ENCODE measurements at regions not wholly inside any gene's neighbourhood (a gene's known extent, or its start where the extent isn't known, plus 50 kb on each side); places are given as distances from the start of the nearest gene placed in this dataset.

- no peak for TF ChIP-seq CTCF (conservative IDR thresholded peaks at IDR 0.05)
- TF ChIP-seq ZFX (IDR thresholded peaks at IDR 0.05): no peak
Observed at GRCh38 chr6:19102936-19103335, 715.8 kb downstream of the RNF144B start.
